BE2C (cell line): ENCODE measurements at regions not wholly inside any gene's neighbourhood (a gene's known extent, or its start where the extent isn't known, plus 50 kb on each side); places are given as distances from the start of the nearest gene placed in this dataset.

Source experiments
- DNase-seq: peaks from one replicate; pipeline ENCODE4 v3.0.0-alpha.2; 2020
- H3K27me3 ChIP-seq: fragments of 250-450 bp; sonication (Bioruptor Pico); 2 replicates; pipeline ENCODE4 v1.5.1; 2020; ENCODE audit warnings: mild to moderate bottlenecking
- H3K36me3 ChIP-seq: fragments of 250-450 bp; sonication (Bioruptor Pico); 2 replicates; pipeline ENCODE4 v1.5.1; 2020; ENCODE audit warnings: mild to moderate bottlenecking
- H3K4me1 ChIP-seq: fragments of 250-450 bp; sonication (Bioruptor Pico); 2 replicates; pipeline ENCODE4 v1.5.1; 2020
- H3K4me3 ChIP-seq: 2 replicates; pipeline ENCODE4 v1.5.1; 2011; ENCODE audit warnings: low read depth, low read length
- H3K9me3 ChIP-seq: fragments of 250-450 bp; sonication (Bioruptor Pico); 2 replicates; pipeline ENCODE4 v1.5.1; 2020
- CTCF ChIP-seq: IDR thresholded peaks from 2 replicates; pipeline ENCODE4 v1.5.1; 2012; ENCODE audit warnings: mild to moderate bottlenecking, low read depth, low read length

GRCh38 chr16:86772671-86773353, 194.5 kb downstream of the FOXL1 start:
- H3K4me1 ChIP-seq = no peaks in the 10 kb centered on the region
- H3K27me3 ChIP-seq = peaks cover 23% of the 10 kb centered on the region
- no peak overlapping the region for H3K4me3 ChIP-seq
- H3K36me3 ChIP-seq = no peaks in the 10 kb centered on the region
- H3K9me3 ChIP-seq = no peaks in the 10 kb centered on the region
- no peak for TF ChIP-seq CTCF
- DNase-seq = no peak

GRCh38 chr16:86773354-86773715, 195.0 kb downstream of the FOXL1 start:
- no peak overlapping the region for H3K4me3 ChIP-seq
- no peaks in the 10 kb centered on the region for H3K36me3 ChIP-seq
- DNase-seq = no peak
- no peaks in the 10 kb centered on the region for H3K4me1 ChIP-seq
- no peaks in the 10 kb centered on the region for H3K9me3 ChIP-seq
- peaks cover 23% of the 10 kb centered on the region for H3K27me3 ChIP-seq
- no peak for TF ChIP-seq CTCF

GRCh38 chr16:86774931-86775330, 196.6 kb downstream of the FOXL1 start:
- no peak for TF ChIP-seq CTCF
- peaks cover 23% of the 10 kb centered on the region for H3K27me3 ChIP-seq
- DNase-seq = no peak
- H3K4me3 ChIP-seq = no peak overlapping the region
- H3K9me3 ChIP-seq = no peaks in the 10 kb centered on the region
- H3K4me1 ChIP-seq = no peaks in the 10 kb centered on the region
- H3K36me3 ChIP-seq = no peaks in the 10 kb centered on the region

GRCh38 chr16:86775511-86775921, 197.2 kb downstream of the FOXL1 start:
- no peak overlapping the region for H3K4me3 ChIP-seq
- H3K9me3 ChIP-seq = no peaks in the 10 kb centered on the region
- TF ChIP-seq CTCF = no peak
- H3K27me3 ChIP-seq = peaks cover 21% of the 10 kb centered on the region
- H3K4me1 ChIP-seq = no peaks in the 10 kb centered on the region
- no peaks in the 10 kb centered on the region for H3K36me3 ChIP-seq
- no peak for DNase-seq

GRCh38 chr16:86777381-86777946, 199.1 kb downstream of the FOXL1 start:
- peaks cover 18% of the 10 kb centered on the region for H3K27me3 ChIP-seq
- no peaks in the 10 kb centered on the region for H3K36me3 ChIP-seq
- no peak for DNase-seq
- no peak overlapping the region for H3K4me3 ChIP-seq
- TF ChIP-seq CTCF = no peak
- H3K9me3 ChIP-seq = no peaks in the 10 kb centered on the region
- H3K4me1 ChIP-seq = no peaks in the 10 kb centered on the region

- Histone ChIP-seq H3K4me1 (no peaks in the 10 kb centered on the region), H3K4me3 (no peak overlapping the region), H3K9me3 (no peaks in the 10 kb centered on the region), H3K27me3 (peaks cover 18% of the 10 kb centered on the region), H3K36me3 (no peaks in the 10 kb centered on the region)
- DNase-seq = no peak
- no peak for TF ChIP-seq CTCF
These were observed 199.9 kb downstream of the FOXL1 start for GRCh38 chr16:86778108-86778745.
